Left ventricle myocardium superior (tissue), 1 donor: ENCODE measurements at regions not wholly inside any gene's neighbourhood (a gene's known extent, or its start where the extent isn't known, plus 50 kb on each side); places are given as distances from the start of the nearest gene placed in this dataset.
"Not testable (repeated sequence)": the region's sequence is repeated elsewhere in the genome, so short reads cannot be mapped to it uniquely, and the experiment has no call there.

Experiments used
- ATAC-seq: fragments of 200-7000 bp; cut with Tn5 transposase; one replicate; pipeline ENCODE4 v1.9.1; 2020; ENCODE audit warnings: mild to moderate bottlenecking, moderate library complexity
- DNase-seq: peaks from one replicate; pipeline ENCODE4 v3.0.0-alpha.2; 2020
- intact Hi-C: fragments of 100-400 bp; cut with micrococcal nuclease; formaldehyde crosslinking; loops from one replicate; pipeline ENCODE4 v1.11.0; 2022
- donor health status: DM: no; HTN: yes; CAD: no; lungs with severe emphysema.

DNA sequence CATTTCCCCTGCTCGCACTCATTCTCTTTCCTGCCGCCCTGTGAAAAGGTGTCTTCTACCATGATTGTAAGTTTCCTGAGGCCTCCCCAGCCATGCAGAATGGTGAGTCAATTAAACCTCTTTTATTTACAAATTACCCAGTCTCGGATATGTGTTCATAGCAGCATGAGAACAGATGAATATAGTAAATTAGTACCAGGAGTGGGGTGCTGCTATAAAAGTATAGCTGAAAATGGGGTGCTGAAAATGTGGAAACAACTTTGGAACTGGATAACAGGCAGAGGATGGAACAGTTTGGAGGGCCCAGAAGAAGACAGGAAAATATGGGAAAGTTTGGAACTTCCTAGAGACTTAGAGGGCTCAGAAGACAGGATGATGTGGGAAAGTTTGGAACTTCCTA lies 204.2 kb downstream of the CPEB2 start:
- ATAC-seq, intact Hi-C loops, DNase-seq: not testable (repeated sequence)

DNA sequence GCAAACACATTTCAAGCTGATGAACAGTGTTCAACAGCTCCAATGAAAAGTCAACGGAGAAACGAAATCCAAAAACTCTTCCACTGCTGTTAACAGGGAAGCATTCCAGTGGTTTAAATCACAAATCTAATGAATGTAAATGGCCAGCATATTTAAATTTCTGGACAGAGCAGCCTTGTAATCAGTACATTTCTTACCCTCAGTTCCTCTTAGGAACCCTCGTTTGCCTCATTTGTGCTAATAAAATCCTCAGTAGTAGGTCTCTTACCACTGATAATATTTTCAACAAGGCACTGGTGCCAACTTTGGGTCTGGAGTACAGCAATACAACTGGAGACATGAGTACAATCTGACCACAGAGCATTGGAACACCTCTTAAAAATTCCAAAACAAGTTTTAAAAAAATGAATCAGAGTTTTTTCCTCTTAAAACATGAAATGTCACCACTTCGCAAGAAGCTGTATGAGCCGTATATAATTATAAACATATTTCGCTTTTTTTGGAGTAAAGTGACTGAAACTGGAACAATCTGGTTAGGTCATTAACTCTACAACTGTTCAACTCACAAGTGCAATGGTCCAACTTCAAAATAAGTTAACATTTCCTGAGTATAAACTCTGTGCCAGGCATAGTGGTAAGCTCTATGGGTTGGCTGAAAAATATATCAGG lies 211.2 kb downstream of the CPEB2 start:
- DNase-seq (no peak), ATAC-seq (no peak)
- intact Hi-C loops = no loop called here

DNA sequence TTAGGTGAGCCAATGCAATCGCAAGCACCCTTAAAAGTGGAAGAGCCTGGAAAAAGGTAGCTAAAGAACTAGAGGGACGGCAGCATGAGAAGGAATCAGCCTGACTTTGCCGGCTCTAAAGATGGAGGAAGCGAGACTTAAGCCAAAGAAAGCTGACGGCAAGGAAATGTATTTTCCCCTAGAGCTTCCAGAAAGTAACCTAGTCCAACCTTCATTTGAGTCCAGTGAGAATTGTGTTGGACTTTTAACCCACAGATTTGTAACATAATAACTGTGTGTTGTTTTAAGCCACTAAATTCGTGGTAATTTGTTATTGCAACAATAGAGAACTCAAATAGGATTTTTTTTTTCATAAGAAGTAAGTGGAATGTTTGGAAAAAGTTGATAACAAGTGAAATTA lies 212.7 kb upstream of the C1QTNF7 start:
- DNase-seq = no peak
- ATAC-seq = no peak
- intact Hi-C loops = no loop called here

DNA sequence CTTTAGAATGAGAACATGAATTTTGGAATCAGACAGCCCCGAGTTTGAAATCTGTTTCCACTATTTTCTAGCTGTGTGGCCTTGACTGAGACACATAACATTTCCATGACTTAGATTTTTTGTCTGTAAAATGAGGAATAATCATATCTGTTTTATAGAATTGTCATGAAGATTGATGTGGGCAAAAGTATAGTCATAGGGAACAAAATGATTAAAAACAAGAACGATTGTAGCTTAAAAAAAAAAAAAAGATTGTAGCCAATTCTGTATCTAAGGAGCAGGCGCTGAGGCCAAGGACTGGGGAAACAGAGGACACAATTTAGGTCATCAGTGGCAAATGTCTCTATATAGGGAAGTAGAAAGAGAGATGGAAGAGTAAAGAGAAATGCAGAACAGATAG lies 201.6 kb upstream of the C1QTNF7 start:
- no peak for DNase-seq
- ATAC-seq = no peak
- intact Hi-C loops = no loop called here

DNA sequence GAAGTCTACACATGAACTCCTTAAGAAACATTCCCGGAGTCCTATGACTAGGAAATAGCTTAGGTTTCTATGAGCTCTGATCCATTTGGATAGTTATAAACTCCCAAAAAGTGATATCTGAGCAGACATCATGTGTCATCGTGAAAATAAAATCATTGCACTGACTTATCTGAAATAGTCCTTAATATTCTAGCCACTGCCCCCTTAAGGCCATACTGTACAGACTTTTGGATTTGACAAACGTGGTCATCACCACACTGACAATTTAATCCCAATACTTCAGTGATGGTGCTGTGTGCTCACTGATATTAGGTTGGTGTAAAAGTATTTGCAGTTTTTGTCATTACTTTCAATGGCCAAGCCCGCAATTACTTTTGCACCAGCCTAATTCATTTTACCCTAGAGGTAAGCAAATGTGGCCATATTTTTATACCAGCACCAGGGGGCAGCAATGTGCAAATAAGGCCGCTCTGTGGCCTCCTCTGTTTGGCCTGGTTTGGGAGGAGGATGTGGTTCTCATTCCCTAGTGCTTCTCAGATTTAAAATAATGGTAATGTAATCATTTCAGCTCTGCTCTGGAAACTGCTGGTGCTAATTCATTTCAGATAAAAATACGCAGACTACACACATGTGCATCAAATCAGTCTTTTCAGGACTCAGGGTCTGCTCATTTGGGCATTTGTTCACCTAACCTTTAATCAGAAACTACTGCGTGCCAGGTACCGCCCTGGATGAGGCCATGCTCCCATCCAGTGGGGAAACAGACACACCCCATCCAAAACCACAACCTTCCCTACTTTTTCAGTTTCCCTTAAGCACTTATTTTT lies 196.4 kb upstream of the C1QTNF7 start:
- DNase-seq (peak; percentile 62), ATAC-seq (peak; percentile 88)
- intact Hi-C loops = loop anchor here (2.0 kb wide), 1 partner anchor 225 kb away; no protein-coding TSS in a partner anchor

DNA sequence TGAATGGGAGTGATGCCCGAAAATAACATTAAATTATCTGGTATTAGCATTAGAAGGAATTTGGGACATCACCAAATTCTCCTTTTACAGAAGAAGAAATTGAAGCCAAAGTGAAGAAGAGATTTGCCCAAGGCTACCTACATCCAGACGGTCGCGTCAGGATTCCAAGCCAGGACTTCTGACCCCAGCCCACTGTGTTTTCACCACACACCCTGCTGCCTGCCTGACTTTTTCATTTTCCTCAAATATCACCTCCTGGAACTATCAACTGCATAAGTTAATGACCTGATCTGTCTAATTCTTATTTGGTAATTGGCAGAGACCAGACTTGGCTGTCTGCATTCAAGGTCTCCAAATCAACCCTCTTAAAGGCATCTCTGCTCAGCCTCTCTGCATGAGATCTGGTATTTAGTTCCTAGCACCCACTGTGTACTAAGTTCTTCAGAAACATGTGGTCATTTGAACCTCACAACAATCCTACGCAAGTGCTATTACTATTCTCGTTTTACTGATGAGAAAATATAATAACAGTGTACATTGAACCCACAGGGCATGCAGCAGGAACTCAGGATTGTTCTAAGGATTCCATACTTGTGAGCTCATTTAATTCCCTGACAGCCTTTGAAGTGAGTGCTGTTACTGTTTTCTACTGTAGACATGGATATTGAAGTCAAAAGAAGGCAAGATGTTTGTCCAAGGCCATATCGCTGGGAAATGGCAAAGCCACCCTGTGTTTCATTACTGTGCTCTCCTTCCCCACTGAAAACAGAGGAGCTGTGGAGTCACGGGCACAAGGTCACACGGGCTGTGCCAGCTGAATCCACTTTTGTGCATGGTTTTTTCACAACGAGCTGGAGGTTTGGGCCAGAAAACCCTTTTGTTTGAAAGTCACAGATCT lies 195.2 kb upstream of the C1QTNF7 start:
- ATAC-seq (peak; percentile 13), DNase-seq (no peak)
- intact Hi-C loops = no loop called here

DNA sequence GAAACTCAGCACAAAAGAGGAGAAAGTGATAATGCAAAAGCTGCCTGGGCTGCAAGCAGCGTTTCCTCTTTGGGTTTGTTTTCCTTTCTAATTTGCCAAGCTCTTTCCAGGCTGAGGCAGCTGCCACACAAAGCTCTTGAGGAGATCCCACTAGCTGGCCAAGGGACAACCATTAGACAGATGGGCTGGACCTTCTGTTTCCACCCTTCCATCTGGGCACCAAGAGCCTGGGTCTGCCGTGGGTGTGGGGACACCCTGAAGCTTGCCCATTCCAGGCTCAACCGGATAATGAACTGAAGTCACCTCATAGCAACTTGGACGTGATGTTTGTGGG lies 194.6 kb upstream of the C1QTNF7 start:
- intact Hi-C loops = no loop called here
- ATAC-seq = peak; percentile 25
- no peak for DNase-seq

DNA sequence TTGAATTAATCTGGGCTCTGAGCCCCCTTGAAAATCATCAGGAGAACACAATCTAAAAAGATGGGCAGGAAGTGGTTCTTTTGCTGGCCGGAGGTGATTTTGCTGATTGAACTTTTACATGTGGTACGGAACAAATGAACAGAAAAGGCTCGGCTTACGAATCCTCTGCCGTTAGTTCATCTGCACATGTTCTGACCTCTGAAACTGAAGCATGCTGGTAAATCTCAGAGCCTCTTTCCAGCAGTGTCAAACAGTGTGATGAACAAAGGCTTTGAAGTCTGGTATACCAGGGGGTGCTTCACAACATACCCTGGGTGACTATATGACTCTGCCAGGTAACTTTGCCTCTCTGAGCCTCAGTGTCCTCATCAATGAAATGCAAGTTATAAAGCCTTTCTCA lies 194.2 kb upstream of the C1QTNF7 start:
- intact Hi-C loops = no loop called here
- peak; percentile 6 for ATAC-seq
- DNase-seq = no peak

DNA sequence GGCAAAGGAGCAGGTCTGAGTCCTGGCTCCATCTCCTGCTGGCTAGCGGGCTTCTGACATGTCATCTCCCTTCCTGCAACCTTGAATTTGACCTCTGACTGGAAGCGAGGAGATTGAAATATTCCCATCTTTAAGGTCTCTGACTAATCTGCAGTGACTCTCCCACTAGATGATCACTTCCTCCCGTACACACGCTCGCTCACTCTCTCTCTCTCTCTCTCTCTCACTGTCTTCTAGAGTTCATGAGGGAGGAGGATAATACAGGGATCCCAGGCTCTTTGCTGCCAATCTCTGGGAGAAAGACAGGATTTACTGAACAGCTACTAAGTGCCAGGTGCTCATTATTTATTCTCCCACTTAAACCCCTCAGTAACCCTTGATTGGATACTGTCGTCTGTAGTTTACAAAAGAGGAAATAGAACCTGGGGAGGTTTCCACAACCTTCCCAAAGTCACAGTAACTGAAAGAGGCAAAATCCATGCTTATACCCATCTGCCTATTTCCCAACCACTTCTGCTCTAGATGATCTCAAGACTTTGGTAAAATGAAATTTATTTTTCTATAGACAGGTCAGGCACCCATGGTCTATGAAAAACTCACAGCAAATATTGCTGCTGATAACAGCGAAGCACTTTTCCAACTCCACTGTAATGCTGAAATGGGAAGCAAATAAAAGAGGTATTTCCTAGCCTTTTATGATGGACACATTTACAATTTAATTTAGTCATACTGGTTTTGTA lies 193.5 kb upstream of the C1QTNF7 start:
- DNase-seq (no peak), ATAC-seq (peak; percentile 42)
- intact Hi-C loops = no loop called here

DNA sequence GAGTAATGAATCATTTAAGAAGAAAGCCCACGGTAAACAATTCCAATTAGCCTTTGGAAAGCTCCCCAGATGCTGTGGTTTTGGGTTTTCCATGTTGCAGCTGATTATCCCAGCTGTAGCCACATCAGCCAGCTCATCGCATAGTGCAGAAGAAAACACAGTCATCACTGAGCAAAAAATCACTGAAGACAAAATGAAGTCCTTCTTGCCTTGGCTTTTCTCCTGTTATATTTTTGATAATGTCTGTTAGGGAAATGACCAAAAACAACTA lies 193.0 kb upstream of the C1QTNF7 start:
- intact Hi-C loops = no loop called here
- no peak for DNase-seq
- ATAC-seq = peak; percentile 46

DNA sequence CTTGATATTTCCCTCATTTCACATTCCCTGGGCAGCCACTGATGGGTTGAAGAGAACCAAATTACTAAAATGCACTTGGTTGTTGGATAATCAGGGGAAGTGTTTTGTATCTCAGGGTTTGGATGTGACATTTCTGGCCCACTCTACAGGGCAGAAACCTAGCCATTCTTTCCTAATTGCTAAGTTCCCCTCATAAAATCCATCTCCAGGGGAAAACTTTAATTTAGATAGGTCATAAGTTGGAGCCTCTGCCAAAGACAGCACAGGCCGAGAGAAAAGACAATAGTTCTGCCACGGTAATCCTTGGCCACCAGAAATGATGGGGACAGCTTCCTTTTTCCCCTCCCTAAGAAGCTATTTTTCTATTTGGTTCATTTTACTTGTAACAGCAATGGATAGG lies 192.7 kb upstream of the C1QTNF7 start:
- DNase-seq = no peak
- intact Hi-C loops = no loop called here
- no peak for ATAC-seq

DNA sequence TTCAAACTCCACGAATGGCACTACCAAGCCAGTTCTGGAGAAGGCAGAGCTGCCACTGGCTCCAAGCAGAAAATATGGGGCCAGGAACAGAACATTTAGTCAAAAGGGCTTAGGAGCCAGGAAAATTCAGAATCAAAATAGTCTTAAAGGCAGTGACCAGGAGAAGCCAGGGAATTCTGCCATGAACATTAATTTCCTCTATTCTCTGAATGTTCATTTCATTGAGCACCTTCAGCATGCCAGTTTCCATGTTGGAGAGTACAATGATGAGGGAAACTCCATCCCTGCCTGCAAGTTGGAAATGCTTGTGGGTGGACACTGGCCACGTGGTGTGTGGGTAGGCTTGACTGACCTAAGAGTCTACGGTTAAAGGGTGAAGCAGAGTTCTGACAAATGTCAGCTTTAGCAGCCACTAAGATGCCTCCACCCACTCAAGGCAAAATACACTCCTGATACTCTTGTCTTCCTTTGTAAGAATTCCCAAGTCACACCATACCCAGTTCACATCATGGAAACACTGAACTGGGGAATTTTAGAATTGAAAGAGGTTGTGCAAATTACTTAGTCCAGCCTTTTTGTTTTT lies 190.1 kb upstream of the C1QTNF7 start:
- intact Hi-C loops = loop anchor here (2.0 kb wide), 1 partner anchor 219 kb away; no protein-coding TSS in a partner anchor
- DNase-seq (no peak), ATAC-seq (no peak)

DNA sequence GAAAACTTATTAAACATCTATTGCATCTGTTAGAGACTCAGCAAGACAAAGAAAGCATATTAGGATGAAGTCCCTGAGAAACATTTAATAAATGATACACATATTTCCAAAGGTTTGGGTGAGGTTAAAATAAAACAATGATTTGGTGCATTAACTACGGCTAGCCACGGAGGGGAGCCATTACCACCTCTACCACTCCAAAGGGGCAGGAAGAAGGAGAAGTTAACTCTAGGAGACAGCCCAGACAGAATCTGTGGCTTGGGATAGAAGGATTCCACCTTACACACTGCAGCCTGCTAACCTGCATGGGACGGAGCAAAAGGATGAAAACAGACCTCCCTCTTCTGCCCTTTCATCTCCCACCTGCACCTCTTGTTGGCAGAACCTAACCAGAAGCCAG lies 189.1 kb upstream of the C1QTNF7 start:
- intact Hi-C loops = loop anchor here (2.0 kb wide), 1 partner anchor 218 kb away; no protein-coding TSS in a partner anchor
- DNase-seq (no peak), ATAC-seq (peak; percentile 65)

DNA sequence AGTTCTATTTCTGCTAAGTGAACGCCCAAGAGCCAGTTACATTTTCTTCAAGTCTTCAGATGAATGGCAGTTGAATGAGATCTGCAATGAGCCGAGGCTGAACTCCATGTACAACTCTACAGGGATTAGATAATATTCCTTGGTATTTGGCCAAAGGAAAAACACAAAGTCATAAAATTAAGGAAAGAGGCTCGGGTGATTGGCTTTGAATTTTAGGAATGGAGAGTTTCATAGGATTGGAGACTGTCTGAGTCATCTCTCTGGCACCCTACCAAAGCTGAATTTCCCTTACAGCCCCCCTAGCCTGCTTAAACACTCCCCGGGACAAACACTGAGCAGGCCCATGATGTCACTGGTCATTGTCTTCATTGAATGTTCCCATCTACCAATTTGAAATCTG lies 188.0 kb upstream of the C1QTNF7 start:
- peak; percentile 83 for ATAC-seq
- intact Hi-C loops = loop anchor here (2.0 kb wide), 1 partner anchor 217 kb away; no protein-coding TSS in a partner anchor
- no peak for DNase-seq

DNA sequence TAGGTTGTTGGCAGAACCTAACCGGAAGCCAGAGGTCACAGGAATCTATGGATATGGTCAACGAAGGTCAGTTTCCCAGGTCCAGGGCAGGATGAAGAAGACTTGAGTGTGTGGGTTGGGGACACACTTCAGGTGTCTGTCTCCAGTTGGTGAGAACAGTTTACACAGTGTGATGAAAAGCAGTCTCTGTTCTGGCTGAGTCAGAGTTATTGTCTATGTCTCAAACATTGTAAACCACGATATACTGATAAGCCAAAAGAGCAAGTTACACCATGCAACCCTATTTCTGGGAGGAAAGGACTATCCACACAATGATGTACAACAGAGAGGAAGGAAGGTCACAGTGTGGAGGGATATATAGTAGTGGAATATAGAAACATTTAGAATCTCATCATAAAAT lies 187.1 kb upstream of the C1QTNF7 start:
- ATAC-seq (no peak), DNase-seq (no peak)
- intact Hi-C loops = no loop called here

DNA sequence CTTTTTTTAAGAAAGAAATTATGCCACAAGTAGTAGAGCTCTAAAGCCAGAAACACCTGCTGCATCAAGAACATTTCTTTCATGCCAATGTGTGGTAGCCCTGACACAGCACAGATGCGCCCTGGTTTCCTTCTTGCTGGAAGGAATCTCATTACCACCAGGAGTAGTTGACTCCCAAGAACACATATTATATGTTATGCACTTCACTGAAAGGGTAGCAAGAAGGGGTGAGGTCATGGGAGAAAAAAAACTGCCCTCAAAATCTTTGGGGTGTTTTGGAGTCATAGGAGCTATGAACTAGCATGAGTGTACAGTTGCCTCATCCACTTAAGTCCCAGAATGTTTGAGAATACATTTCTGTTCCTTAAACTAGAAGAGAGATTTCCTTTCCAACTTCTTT lies 185.8 kb upstream of the C1QTNF7 start:
- intact Hi-C loops = no loop called here
- ATAC-seq (no peak), DNase-seq (no peak)

DNA sequence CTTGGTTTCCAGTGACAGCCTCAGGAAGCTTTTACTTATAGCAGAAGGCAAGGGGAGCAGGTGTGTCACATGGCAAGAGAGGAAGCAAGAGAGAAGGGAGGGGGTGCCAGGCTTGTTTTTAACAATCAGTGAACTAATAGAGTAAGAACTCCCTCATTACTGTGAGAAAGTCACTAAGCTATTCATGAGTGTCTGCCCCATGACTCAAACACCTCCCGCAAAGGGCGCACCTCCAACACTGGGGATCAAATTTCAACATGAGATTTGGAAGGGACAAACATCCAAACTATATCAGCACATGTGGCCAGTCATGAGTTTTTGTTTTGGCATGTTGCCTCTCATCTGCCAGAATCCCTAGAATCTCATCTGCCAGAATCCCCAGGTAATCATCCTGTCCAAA lies 183.5 kb upstream of the C1QTNF7 start:
- DNase-seq (no peak), ATAC-seq (no peak)
- intact Hi-C loops = no loop called here

DNA sequence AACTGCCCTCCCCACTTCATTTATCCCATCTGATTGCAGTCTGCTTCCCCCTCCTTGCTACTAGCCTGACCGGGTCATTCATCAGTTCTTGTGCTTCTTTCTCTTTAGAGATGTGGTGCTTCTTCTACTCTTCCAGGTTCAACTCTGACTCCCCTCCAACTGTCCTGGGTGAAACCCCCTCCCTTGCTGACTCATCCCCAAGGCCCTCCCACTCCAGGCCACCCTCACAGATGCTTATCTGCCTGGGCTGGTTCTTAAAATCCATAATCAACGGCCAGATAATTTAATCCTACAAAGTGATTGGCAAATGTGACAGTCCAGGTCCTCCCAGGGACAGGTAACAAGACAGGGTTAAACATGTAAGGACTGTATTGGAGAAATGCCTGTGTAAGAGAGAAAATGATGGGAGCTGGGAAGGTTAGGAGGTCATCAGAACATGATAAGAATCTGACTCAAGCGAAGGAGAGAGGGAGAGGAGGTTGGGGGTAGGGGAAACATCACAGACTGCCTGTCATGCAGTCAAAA lies 182.8 kb upstream of the C1QTNF7 start:
- no peak for DNase-seq
- intact Hi-C loops = no loop called here
- no peak for ATAC-seq

DNA sequence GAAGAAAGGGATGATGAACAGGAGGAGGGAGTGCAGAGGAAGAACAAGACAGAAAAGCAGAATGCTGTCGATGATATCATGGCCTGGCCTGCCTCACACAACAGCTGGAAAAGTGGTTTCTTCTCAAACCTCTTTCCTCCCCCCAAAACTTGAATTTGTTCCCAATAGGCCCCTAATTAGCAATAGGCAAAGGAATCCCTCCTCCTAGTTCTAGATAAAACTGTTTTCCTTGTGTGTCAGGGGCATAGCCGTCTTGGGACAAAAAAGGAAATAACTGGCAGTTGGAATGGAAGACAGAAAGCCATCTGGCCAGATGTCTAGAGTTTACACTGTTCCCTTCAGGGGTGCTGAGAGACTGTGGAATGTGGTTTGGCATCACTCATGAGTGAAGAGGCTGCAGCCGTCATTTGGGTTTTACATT lies 177.8 kb upstream of the C1QTNF7 start:
- intact Hi-C loops = no loop called here
- ATAC-seq = peak; percentile 93
- peak; percentile 65 for DNase-seq
